VCaP (cell line): ENCODE measurements at regions not wholly inside any gene's neighbourhood (a gene's known extent, or its start where the extent isn't known, plus 50 kb on each side); places are given as distances from the start of the nearest gene placed in this dataset.

Source experiments
- H3K27ac ChIP-seq: fragments of 450-650 bp; 2 replicates; pipeline ENCODE4 v1.5.1; 2017
- TF ChIP-seq, protein P1 (sequence below): fragments of 450-650 bp; conservative IDR thresholded peaks from 2 replicates; pipeline ENCODE4 v1.5.1; 2017; ENCODE audit warnings: mild to moderate bottlenecking, moderate library complexity

- TF ChIP-seq, protein P1, sequence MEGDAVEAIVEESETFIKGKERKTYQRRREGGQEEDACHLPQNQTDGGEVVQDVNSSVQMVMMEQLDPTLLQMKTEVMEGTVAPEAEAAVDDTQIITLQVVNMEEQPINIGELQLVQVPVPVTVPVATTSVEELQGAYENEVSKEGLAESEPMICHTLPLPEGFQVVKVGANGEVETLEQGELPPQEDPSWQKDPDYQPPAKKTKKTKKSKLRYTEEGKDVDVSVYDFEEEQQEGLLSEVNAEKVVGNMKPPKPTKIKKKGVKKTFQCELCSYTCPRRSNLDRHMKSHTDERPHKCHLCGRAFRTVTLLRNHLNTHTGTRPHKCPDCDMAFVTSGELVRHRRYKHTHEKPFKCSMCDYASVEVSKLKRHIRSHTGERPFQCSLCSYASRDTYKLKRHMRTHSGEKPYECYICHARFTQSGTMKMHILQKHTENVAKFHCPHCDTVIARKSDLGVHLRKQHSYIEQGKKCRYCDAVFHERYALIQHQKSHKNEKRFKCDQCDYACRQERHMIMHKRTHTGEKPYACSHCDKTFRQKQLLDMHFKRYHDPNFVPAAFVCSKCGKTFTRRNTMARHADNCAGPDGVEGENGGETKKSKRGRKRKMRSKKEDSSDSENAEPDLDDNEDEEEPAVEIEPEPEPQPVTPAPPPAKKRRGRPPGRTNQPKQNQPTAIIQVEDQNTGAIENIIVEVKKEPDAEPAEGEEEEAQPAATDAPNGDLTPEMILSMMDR: no peak
- H3K27ac ChIP-seq: no peak overlapping the region
Measured at GRCh38 chr5:119945691-119946090, 316.3 kb downstream of the FAM170A start.

- TF ChIP-seq, protein P1: no peak
- H3K27ac ChIP-seq: no peak overlapping the region
Measured at GRCh38 chr5:119948162-119948561, 318.8 kb downstream of the FAM170A start.

DNA sequence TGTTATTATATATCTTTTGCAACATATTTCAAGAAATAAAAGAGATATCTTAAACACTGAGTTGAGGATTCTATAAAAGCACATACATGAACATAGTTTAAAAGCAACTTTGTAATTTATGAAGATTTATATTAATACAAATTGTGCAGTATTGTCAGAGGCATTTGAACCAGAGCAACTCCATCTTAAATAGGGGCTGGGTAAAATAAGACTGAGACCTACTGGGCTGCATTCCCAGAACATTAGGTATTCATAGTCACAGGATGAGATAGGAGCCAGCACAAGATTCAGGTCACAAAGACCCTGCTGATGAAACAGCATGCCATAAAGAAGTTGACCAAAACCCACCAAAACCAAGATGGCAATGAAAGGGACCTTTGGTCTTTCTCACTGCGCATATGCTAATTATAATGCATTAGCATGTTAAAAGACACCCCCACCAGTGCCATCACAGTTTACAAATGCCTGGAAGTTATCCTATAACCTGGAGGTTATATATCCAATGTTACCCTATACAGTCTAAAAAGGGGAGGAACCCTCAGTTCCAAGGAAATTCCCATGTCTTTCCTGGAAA, 320.2 kb downstream of the FAM170A start:
- TF ChIP-seq, protein P1: no peak
- H3K27ac ChIP-seq: peak overlapping the region; percentile 87; the same call in 1 of the 2 replicates

GRCh38 chr5:119951330-119951934, 322.1 kb downstream of the FAM170A start:
- H3K27ac ChIP-seq: peak overlapping the region; percentile 87
- TF ChIP-seq, protein P1: no peak

- TF ChIP-seq, protein P1: no peak
- peak overlapping the region; percentile 87; the same call in 1 of the 2 replicates for H3K27ac ChIP-seq
Measured at GRCh38 chr5:119953474-119953873, 324.1 kb downstream of the FAM170A start.

DNA sequence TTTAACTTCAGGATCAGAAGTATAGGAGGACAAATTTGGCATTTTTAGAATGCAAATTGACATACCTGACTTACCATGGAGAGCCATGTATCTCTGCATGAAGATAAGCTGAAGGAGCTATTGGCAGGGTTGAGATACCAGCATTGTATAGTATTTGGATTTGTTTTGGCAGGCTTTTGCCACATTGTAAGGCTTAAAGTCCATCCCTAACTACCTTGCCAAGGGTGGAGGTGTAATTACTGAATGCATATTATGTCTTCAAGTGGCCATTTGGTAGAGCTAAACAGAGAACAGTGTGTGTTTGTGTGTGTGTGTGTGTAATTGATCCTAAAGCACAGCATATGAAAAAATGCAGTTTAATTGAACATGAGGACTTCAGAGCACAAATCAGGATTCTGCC, 324.7 kb downstream of the FAM170A start:
- H3K27ac ChIP-seq: no peak overlapping the region
- TF ChIP-seq, protein P1: no peak

DNA sequence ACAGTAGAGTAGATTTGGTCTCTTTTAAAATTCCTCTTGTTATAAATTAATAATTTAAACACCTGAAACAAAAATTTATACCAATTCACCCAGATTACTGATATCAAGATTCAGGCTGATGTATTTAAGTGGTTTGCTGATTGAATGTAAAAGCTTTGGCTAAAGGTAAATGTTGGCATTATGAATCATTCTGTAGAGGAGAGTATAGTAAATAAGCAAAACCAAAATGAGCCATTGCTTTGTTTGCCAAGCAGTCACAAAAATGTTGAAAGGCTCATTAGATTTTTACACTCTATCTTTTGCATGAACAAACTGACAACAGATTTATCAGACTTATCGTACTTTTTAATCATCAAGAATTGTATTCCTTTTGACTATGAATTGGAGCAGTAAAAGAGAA, 332.6 kb downstream of the FAM170A start:
- TF ChIP-seq, protein P1: no peak
- no peak overlapping the region for H3K27ac ChIP-seq
